GM21360 (cell line): ENCODE measurements at regions not wholly inside any gene's neighbourhood (a gene's known extent, or its start where the extent isn't known, plus 50 kb on each side); places are given as distances from the start of the nearest gene placed in this dataset.
"Not testable (repeated sequence)": the region's sequence is repeated elsewhere in the genome, so short reads cannot be mapped to it uniquely, and the experiment has no call there.

Experiments
- ATAC-seq: cut with Tn5 transposase; IDR thresholded peaks from one replicate; pipeline ENCODE4 v1.9.1; 2021; ENCODE audit warnings: mild to moderate bottlenecking, moderate library complexity; ENCODE audit not compliant: unreplicated experiment

DNA sequence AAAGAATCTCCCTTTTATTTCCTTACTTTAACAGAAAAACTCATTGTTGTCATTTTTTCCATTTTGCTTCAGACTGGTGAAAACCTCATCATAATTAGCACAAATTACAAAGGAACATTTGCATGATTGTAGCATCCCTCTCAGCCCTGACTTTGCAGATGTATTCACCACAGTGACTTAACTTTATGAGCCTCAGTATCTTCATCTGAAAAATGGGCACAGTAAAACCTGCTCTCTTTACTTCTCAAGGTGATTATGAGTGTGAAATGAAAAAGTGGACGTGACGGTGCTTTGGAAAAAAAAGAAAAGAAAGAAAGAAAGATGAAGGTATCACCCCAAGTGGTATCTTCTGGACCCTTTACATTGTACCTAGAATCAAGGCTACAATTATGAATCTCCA is 193.4 kb upstream of the TOX3 start:
- no peak for ATAC-seq

DNA sequence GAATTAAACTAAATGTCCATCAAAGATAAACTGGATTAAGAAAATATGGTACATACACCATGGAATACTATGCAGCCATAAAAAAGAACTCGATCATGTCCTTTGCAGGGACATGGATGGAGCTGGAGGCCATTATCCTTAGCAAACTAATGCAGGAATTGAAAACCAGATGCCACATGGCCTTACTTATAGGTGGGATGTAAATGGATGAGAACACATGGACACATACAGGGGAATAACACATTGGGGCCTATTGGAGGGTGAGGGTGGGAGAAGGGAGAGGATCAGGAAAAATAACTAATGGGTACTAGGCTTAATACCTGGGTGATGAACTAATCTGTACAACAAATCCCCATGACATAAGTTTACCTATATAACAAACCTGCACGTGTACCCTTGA is 192.0 kb upstream of the TOX3 start:
- not testable (repeated sequence) for ATAC-seq

DNA sequence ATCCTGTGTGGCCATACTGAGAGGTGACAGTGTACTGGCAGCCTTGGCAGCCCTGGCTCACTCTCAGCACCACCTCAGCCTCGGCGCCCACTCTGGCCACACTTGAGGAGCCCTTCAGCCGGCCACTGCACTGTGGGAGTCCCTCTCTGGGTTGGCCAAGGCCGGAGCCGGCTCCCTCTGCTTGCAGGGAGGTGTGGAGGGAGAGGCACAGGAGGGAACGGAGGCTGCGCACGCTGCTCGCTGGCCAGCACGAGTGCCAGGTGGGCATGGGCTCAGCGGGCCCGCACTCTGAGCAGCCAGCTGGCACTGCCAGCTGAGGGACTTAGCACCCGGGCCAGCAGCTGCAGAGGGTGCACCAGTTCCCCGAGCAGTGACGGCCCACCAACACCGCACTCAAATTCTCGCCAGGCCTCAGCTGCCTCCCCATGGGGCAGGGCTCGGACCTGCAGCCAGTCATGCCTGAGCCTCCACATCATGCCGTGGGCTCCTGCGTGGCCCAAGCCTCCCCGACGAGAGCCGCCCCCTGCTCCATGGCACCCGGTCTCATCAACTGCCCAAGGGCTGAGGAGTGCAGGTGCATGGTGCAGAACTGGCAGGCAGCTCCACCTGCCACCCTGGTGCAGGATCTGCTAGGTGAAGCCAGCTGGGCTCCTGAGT is 184.4 kb upstream of the TOX3 start:
- no peak for ATAC-seq

DNA sequence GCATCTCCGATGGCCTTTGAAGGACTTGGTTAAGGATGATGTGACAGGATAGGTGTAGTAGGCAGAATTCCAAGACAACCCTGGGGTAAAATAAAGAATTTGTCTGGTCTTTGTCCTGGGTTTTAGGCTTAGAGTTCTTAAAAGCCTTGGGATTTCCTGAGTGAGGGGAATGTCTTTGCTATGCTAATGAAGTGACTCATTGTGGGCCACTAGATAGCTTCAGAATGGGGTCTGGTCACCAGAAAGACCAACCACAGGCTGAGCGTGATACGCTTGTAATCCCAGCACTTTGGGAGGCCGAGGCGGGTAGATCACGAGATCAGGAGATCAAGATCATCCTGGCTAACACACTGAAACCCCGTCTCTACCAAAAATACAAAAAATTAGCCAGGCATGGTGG is 182.8 kb upstream of the TOX3 start:
- ATAC-seq: no peak

DNA sequence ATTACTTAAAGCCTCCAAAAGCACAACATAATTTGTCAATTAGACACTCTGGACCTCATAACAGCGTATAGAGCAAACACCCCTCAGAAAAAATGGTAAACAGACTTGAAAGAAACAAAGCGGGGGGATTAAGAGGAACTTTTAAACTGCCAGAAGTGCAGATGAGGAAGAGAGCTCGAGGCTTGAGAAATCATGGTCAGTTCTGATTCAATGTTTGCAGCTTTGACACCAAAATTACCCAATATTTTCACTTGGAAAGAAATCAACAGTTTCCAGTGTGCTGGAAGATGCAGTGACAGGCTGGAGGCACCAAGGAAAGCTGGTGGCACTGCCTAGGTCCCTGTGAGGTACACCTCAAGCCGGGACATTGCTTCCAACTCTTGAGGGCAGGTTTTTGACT is 180.9 kb upstream of the TOX3 start:
- ATAC-seq: no peak

DNA sequence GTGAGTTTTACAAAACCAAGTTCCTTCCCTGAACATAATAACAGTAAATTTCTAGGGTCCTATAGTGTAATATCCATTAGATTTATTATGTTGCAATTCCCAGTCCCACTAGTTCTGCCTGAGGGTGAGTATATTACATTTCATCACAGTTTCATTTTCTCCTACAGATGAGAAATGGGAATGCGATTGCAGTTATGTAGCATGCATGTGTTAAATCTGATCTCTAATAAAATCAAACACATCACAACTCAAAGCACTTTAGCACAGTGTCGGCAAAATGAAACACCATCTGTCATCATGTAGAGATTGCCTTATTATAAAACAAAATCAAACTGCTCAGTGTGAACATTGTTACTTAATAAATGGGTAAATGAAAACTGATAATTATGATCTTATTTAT is 180.5 kb upstream of the TOX3 start:
- no peak for ATAC-seq

DNA sequence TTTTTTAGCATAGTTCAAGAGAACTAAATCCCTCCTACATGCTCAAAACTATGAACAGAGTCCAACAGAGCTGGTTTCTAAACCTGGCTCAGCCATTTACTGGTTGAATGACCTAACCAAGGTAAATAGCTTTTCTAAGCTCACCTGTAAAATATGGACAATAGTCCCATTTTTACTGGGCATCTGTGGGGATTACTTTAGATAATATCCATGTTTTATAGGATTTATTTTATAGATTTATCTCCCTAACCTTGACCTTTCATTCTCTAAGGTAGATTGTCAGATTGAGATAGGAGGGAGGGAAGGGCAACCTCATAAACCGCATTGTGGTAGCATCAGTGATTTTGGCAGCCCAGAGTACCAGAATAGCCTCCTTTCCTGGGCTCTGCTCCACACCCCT is 178.5 kb upstream of the TOX3 start:
- no peak for ATAC-seq

DNA sequence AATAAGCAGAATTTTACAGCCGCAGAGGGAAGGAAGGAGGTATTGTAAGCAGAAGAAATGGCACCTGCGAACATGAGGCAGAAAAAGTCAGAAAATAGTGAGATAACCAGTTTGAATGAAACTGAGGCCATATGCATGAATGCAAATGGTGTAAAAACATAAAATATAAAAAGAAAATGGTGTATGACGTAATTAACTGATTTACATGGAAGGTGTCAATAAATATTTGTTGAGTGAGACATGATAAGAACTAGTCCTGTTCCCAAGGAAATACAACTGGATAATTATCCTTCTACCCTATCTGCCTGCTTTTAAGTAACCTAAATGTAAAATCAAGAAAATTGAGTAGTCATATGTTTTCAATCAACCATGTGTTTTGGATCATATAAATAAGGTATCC is 178.1 kb upstream of the TOX3 start:
- ATAC-seq: no peak

DNA sequence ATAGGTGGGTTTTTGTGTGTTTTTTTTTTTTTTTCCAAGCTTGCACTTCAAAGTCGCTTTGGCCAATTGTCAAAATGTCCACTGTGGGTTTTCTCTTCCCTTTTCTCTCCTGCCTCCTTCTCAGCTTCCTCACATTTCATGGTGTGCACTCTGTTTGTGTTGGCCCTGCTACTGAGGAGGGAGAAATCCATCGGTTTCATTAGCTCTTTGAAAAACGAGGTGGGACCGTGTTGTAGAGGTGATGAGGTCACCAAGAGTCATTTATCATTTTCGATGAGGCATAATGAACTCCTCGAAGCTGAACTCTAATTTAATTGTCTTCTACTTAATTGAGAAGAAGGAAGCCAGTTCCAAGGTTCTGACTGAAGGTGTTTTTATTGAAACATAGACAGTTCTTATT is 174.4 kb upstream of the TOX3 start:
- no peak for ATAC-seq

DNA sequence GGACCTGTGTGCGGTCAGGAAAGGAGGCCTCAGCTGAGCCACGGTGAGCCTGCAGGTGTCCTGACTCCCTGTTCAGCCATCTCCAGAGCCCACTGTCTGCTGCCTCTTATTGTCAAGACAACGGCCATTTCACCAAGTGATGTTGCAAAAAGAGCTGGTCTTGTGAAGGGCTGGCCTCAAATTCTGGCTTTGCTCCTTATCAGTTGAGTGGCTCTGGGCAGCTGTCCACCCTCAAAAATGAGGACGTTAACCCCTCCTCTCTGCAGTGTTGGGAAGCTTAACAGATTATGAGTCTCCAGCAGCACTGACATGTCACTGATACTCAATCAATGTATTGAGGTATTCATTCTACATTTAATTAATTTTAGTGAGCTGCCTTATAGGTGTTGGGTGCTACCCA is 171.1 kb upstream of the TOX3 start:
- no peak for ATAC-seq

DNA sequence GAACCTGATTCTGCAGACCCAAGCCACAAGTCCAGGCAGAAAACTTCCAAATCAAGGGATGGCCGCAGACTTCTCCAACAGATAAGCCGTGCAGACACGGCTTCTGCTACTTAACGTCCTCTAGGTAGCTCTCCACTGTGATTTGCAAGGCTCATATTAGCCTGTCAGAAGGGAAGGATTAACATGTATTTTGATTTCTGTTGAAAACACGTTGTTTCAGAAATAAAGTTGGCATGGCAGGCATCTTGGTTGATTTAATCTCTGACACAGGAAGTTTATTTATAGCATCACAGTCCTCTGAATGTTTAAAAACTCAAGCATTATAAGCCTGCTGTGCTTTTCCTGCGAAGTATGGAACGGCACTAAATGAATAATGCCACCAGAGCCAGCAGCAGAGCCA is 166.8 kb upstream of the TOX3 start:
- ATAC-seq: no peak

DNA sequence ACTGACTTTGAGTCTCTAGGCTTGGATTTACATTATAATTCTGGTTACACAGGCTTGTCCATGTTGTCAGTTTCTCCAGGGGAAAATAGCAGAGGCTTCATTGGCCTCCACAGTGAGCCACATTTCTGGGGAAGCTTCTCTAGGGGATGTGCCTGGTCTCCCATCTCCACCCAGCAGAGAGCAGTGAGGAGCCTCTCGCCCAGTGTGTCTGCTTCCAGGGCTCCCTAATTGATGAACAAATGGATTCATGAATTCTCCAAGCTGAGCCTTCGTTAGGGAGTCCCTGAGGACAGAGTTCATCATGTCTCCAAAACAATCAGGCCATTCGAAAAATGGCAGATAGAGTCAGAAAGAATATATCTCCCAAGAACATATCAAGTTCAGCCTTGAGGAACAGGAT is 162.4 kb upstream of the TOX3 start:
- ATAC-seq: no peak

DNA sequence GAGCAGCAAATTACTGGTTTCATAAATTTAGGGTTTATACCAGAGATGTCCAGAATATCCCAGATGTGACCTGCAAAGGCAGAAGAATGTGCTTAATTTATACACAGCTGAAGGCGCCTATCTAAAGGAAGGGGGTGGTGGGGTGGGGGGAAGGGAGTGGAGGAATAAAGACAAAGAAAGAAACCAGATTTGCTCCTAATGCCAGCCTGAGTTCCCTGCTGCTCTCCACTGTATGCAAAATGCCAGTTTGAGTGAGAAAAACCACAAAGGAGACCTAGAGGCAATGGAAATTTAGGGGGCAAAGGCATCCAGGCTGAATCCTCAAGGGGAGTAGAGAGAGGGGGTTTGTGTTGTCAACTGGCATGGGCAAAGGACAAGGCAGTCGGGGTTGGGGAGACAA is 161.5 kb upstream of the TOX3 start:
- no peak for ATAC-seq

DNA sequence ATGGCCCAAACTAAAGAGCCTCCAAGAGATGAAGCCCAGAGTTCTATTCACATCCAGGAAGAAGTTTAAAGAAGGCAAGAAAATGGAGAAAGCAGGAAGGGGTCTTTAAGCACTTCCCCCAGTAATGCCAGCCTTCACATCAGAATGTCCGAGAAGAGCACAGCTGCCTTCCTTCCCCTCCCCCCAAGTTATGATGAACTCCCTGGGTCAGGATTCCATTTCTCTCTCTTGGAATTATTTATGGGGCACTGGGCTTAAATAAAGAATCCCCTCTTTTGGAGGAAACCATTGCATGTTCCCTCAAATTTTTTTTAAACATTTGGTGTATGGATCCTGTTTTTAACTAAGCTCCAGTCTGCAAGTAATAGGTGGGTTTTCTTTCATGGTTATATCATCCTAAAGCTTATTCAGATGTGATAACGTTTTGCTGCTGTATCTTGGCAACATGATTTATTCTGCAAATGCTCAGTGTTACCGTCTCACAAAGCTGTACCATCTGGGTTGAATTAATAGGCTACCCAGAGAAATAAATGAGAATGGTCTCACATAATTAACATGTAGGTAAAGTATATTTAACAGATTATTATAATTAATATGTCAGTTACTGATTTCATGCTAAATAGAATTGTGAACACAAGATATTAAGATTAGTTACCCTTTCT is 160.9 kb upstream of the TOX3 start:
- ATAC-seq: no peak

DNA sequence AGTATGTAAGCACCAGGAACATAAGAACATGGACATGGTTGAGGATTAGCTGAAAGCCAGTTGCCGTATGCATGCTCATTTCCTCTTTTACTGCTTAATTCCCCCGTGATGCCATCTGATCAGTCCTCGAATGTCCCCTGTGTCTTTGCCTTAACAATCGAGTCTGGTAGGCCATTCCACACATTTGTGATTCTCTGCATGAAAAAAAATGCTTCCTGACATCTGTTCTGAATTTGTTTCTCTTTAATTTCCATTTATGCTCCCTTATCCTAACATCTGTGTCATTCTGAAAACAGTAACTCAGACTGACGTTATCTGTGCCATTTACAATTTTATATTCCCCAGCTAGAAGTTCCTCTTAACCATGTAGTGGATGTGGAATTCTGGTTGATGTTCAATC is 158.2 kb upstream of the TOX3 start:
- ATAC-seq: no peak

DNA sequence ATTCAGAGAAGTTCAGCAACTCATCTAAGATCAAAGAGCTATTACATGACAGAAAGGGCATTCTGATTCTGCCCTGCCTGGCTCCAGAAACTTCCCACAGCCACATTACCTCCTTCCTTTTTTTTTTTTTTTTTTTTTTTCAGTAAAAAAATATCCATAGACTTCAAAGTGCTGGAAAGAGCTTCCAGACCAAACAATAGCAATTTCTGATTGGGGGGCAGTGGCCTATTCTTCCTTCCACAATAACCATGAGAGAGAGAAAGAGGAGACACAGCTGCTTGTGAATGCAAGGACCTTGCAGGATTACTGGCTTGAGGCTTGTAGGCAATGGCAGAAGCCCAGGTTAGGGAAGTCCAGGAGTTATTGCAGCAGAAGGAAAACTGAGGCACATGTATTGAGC is 151.0 kb upstream of the TOX3 start:
- no peak for ATAC-seq

DNA sequence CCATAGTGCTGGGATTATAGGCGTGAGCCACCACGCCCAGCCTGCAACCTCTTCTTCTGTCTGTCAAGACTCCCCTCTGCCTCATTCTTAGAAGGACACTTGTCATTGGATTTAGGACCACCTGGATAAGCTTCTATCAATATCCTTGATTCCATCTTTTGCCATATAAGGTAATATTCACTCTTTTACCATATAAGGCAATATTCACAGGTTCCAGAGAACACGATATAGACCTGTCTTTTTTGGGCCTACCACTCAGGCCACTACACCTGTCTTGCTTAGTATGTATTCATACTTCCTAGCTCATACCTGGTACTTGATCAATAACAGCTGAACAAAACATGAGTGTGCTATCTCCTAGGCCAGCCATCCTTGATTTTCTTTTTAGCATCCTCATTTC is 149.2 kb upstream of the TOX3 start:
- no peak for ATAC-seq

DNA sequence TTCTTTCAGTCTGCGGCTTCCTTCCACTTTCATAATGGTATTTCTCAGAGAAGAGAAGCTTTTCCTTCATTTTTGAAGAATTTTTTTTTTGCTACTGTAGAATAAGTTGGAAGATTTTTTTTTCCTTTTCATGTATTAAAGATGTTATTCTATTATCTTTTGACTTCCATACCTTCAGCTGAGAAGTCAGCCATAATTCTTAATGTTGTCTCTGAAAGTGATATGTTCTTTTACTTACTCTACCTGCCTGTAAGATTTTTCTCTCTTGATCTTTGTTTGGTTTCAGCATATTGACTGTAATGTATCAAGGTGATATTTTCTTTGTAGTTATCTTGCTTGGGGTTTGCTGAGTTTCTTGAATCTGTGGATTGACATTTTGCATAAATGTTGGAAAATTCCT is 143.5 kb upstream of the TOX3 start:
- no peak for ATAC-seq

DNA sequence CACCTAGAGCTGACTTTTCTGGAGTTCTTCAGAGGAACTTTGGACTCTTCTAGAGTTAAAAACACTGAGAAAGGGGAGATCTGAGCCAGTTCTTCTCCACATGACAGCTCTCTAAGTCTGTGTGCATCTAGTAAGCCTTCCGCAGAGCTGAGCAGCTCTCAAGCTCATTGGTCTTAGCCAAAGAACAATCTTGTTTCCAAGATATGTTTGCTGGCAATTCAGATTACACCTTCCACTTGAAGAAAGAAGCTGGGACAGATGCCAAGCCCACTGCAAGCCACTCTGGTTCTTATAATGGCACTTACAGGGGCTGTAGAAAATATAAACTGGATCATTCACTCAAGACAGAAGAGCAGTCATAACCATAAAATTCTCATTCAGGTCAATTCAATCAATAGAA is 134.1 kb upstream of the TOX3 start:
- ATAC-seq: no peak

DNA sequence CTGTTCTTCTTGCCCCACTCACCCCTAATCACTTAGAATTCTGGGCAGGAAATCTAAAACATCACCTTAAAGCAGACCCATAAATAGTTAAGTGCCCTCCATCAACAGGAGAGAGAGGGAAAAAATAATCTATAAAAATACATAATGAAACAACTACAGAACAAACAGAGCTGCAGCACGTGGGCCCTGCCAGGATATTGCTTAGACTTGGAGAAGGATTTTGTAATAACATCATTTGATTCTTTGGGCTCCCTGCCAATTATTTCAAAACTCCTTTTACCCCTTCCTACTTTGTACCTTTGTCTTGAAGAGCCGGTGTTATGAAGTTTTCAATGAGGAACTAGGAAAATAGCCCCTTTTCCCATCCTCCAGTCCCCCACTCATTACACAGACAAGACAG is 130.6 kb upstream of the TOX3 start:
- no peak for ATAC-seq

DNA sequence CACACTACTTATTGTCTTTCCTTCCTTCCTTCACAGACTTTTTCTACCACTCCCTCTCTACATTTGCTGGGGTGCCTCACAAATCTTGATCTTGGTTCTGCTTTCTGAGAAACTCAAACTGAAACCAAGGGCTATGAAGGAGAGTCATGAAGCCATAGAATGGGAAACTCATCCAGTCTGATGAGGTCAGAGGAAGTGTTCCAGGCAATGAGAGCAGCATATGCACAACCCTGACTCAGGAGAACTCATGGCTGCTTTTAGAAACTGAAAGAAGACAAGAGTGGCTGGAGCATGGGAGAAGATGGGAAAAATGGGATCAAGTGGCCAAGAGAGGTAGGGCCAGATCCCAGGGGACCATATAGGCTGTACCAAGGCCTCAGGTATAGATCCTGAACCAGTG is 130.0 kb upstream of the TOX3 start:
- ATAC-seq: no peak

DNA sequence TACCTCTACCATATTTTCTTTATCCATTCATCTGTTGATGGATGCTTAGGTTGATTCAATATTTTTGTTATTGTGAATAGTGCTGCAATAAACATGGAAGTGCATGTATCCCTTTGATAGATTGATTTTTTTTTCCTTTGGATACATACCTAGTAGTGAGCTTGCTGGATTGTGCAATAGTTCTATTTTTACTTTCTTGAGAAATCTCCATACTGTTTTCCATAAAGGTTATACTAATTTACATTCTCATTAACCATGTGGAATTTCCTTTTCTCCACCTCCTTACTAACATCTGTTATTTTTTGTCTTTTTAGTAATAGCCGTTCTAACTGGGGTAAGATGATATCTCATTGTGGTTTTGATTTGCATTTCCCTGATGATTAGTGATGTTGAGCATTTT is 124.6 kb upstream of the TOX3 start:
- ATAC-seq: no peak

DNA sequence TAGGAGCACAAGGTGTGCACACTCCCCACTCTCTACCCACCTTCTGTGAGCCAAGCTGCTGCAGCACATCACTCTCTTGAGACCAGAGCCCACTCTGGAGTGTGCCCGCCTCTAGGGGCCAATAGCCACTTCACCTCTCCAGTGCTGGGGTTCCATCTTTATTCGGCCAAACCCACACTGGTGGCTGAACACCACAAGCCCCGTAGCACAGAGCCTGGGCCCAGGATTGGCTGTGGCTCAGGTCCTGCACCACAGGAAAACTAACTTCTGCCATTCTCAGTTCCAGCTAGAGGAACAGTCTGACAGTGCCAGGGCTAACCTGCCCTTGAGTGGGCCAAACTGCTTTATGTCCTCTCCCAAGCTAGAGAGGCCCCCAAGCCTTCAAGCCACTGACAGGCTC is 111.0 kb upstream of the TOX3 start:
- no peak for ATAC-seq
